HepG2 (cell line): ENCODE measurements at regions not wholly inside any gene's neighbourhood (a gene's known extent, or its start where the extent isn't known, plus 50 kb on each side); places are given as distances from the start of the nearest gene placed in this dataset.

ENCODE experiments used
- ATAC-seq: fragments of 200-7000 bp; cut with Tn5 transposase; 3 replicates; pipeline ENCODE4 v1.9.1; 2020; ENCODE audit warnings: mild to moderate bottlenecking, moderate library complexity
- BruUV-seq: library from RNA; stranded (reverse); fragments of 400-500 nt; replicated peaks from 2 replicates; lab custom pipeline; 2021; lab: Mats Ljungman, UMichigan
- CTCF ChIA-PET: fragments of 300-600 bp; formaldehyde crosslinking; extraction: SDS; loops from one replicate; lab custom pipeline; 2021; ENCODE audit warnings: low total read pairs, inconsistent platforms, low intra/inter-chr PET ratio; lab: Yijun Ruan, JAX
- POLR2A ChIA-PET: fragments of 350-600 bp; sonication (Branson Sonifier 250); formaldehyde crosslinking; loops from one replicate; lab custom pipeline; 2020; ENCODE audit warnings: antibody characterized with exemption, inconsistent platforms; lab: Yijun Ruan, JAX
- DNase-seq: peaks from one replicate; pipeline ENCODE4 v3.0.0-alpha.2; 2015; ENCODE audit warnings: low spot score
- FAIRE-seq: peaks from 3 replicates; lab custom pipeline; 2011; peaks lifted over from hg19 to GRCh38; lab: Jason Lieb, UNC
- H2AFZ ChIP-seq: one replicate; pipeline ENCODE4 v1.6.1; 2011; ENCODE audit warnings: low read length, inconsistent platforms
- H3K27ac ChIP-seq: fragments of 300-600 bp; 3 replicates; pipeline ENCODE4 v1.8.0; 2011; ENCODE audit warnings: mixed run types, mild to moderate bottlenecking, mixed read lengths, low read length, inconsistent platforms; ENCODE audit not compliant: insufficient read depth; ENCODE audit errors: extremely low read length
- H3K27me3 ChIP-seq, 2 experiments: fragments of 200-600 bp in 1 of 2; 2 replicates in 1 of 2; 3 replicates in 1 of 2; pipeline versions ENCODE4 v1.6.0 to v1.8.0; 2011; ENCODE audit warnings: low read length in 2 of 2, mild to moderate bottlenecking in 2 of 2, moderate library complexity in 2 of 2, inconsistent platforms in 1 of 2; ENCODE audit not compliant: insufficient read depth in 2 of 2, control insufficient read depth in 1 of 2
- H3K36me3 ChIP-seq, 2 experiments: fragments of 200-600 bp in 1 of 2; replicated peaks in 1 of 2; 2 replicates in 1 of 2; 3 replicates in 1 of 2; pipeline versions ENCODE4 v1.5.1 to v1.8.0; 2011; ENCODE audit warnings: low read length in 2 of 2, inconsistent platforms in 1 of 2; ENCODE audit not compliant: insufficient read depth in 2 of 2, control insufficient read depth in 1 of 2
- H3K4me1 ChIP-seq: 2 replicates; pipeline ENCODE4 v1.5.1; 2012; ENCODE audit warnings: low read length, inconsistent platforms; ENCODE audit not compliant: insufficient read depth
- H3K4me2 ChIP-seq: 2 replicates; pipeline ENCODE4 v1.6.0; 2011; ENCODE audit warnings: low read depth, low read length, inconsistent platforms
- H3K4me3 ChIP-seq, 3 experiments: fragments of 200-600 bp in 1 of 3; sonication (generic), shearing (Covaris generic) in 1 of 3; replicated peaks in 1 of 3; 2 replicates each; pipeline ENCODE4 v1.5.1; 2011 to 2016; ENCODE audit warnings: low read length in 3 of 3, inconsistent platforms in 2 of 3, low read depth in 2 of 3, mild to moderate bottlenecking in 2 of 3, control low read depth in 1 of 3, mixed read lengths in 1 of 3; ENCODE audit not compliant: insufficient read depth in 1 of 3
- H3K79me2 ChIP-seq: one replicate; pipeline ENCODE4 v1.6.1; 2011; ENCODE audit warnings: low read length, inconsistent platforms; ENCODE audit not compliant: insufficient read depth
- H3K9ac ChIP-seq: 2 replicates; pipeline ENCODE4 v1.6.0; 2011; ENCODE audit warnings: mild to moderate bottlenecking, low read depth, low read length, inconsistent platforms; ENCODE audit not compliant: insufficient read depth
- H3K9me3 ChIP-seq: 2 replicates; pipeline ENCODE4 v1.5.1; 2012; ENCODE audit warnings: mild to moderate bottlenecking, low read length
- H4K20me1 ChIP-seq: 2 replicates; pipeline ENCODE4 v1.6.0; 2011; ENCODE audit warnings: inconsistent platforms, mild to moderate bottlenecking, low read length, moderate library complexity; ENCODE audit not compliant: insufficient read depth
- ARID3A ChIP-seq: IDR thresholded peaks from 2 replicates; pipeline ENCODE4 v1.6.1; 2012; ENCODE audit warnings: low read depth, low read length, improper control_type of control experiment
- ATF7 ChIP-seq, 2 experiments: fragments of 450-650 bp in 1 of 2; sonication (generic) in 1 of 2; formaldehyde crosslinking in 1 of 2; IDR thresholded peaks; 2 replicates each; pipeline versions ENCODE4 v1.4.0 to v1.6.1; 2016 to 2020; ENCODE audit warnings: antibody characterized with exemption in 1 of 2, mild to moderate bottlenecking in 1 of 2, missing genetic modification reagents in 1 of 2
- CTCF ChIP-seq: sonication (generic); formaldehyde crosslinking; IDR thresholded peaks from 2 replicates; pipeline ENCODE4 v1.5.0; 2020; ENCODE audit warnings: mild to moderate bottlenecking, missing genetic modification reagents, moderate library complexity
- GATAD1 ChIP-seq: IDR thresholded peaks from 2 replicates; pipeline ENCODE4 v1.6.1; 2016; ENCODE audit warnings: missing genetic modification reagents, missing compliant biosample characterization
- JUN ChIP-seq: sonication (generic); formaldehyde crosslinking; IDR thresholded peaks from 2 replicates; pipeline ENCODE4 v1.4.0; 2020; ENCODE audit warnings: mild to moderate bottlenecking, missing genetic modification reagents
- KMT2A ChIP-seq: sonication (generic); formaldehyde crosslinking; IDR thresholded peaks from 2 replicates; pipeline ENCODE4 v1.4.0; 2020; ENCODE audit warnings: missing genetic modification reagents
- RFX1 ChIP-seq: fragments of 450-650 bp; IDR thresholded peaks from 2 replicates; pipeline ENCODE4 v1.6.1; 2017
- SMC3 ChIP-seq: IDR thresholded peaks from 2 replicates; pipeline ENCODE4 v1.6.1; 2011; ENCODE audit warnings: low read length, improper control_type of control experiment
- SYNCRIP ChIP-seq: fragments of 200-400 bp; formaldehyde crosslinking; IDR thresholded peaks from 2 replicates; pipeline ENCODE4 v1.6.1; 2018; ENCODE audit warnings: mild to moderate bottlenecking, low read depth, low read length; ENCODE audit not compliant: insufficient read depth
- THAP8 ChIP-seq: sonication (generic); formaldehyde crosslinking; IDR thresholded peaks from 2 replicates; pipeline ENCODE4 v1.5.1; 2020; ENCODE audit warnings: missing genetic modification reagents, mild to moderate bottlenecking, borderline replicate concordance
- TP53 ChIP-seq: sonication (generic); formaldehyde crosslinking; conservative IDR thresholded peaks from 2 replicates; pipeline ENCODE4 v1.4.0; 2020; ENCODE audit warnings: missing genetic modification reagents
- ZHX1 ChIP-seq: sonication (generic); formaldehyde crosslinking; IDR thresholded peaks from 2 replicates; pipeline ENCODE4 v1.8.1; 2022; ENCODE audit warnings: low read depth, mild to moderate bottlenecking, missing genetic modification reagents
- ZNF362 ChIP-seq: sonication (generic); formaldehyde crosslinking; IDR thresholded peaks from 2 replicates; pipeline ENCODE4 v1.4.0; 2020; ENCODE audit warnings: missing genetic modification reagents, mild to moderate bottlenecking, borderline replicate concordance
- ZNF546 ChIP-seq: sonication (generic); formaldehyde crosslinking; conservative IDR thresholded peaks from 2 replicates; pipeline ENCODE4 v1.8.1; 2023; ENCODE audit warnings: mild to moderate bottlenecking, missing genetic modification reagents
- WGBS: methylation state at CpG from one replicate; pipeline ENCODE4 v1.1.6; 2017; ENCODE audit warnings: low lambda C conversion rate; 5-methylcytosine and 5-hydroxymethylcytosine counted together
- in situ Hi-C: cut with HindIII; loops from 2 replicates; pipeline ENCODE4 v1.10.0; 2017; ENCODE audit warnings: low pct_unique_long_range_greater_than_20kb; ENCODE audit not compliant: extremely low pct_ligation_motif_present
- intact Hi-C: fragments of 100-400 bp; cut with micrococcal nuclease; formaldehyde crosslinking; loops from one replicate; pipeline ENCODE4 v1.10.0; 2022; ENCODE audit not compliant: unreplicated experiment

- no peaks in the 10 kb centered on the region; the same call in 1 of the 2 replicates for H3K9me3 ChIP-seq
- peak; percentile 1 for DNase-seq
- peak; percentile 49 for FAIRE-seq
- intact Hi-C loops: no loop called here
- in situ Hi-C loops: no loop called here
- no peak overlapping the region for H3K4me3 ChIP-seq
- POLR2A ChIA-PET: no interaction called here
- 26% methylated on average over 8 of the region's 8 CpGs for WGBS
- no TSS peak for BruUV-seq
- no peaks in the 10 kb centered on the region for H4K20me1 ChIP-seq
- no peaks in the 10 kb centered on the region for H3K36me3 ChIP-seq
- H2AFZ ChIP-seq: no peak overlapping the region
- ATAC-seq: no peak
- CTCF ChIA-PET: interaction anchor here (1.6 kb wide), 1 partner anchor 795 kb away, joined by 4 read pairs; no protein-coding TSS in a partner anchor
- H3K9ac ChIP-seq: no peak overlapping the region
- H3K4me2 ChIP-seq: no peak overlapping the region
- no peaks in the 10 kb centered on the region for H3K79me2 ChIP-seq
- H3K27ac ChIP-seq: no peak overlapping the region
- no peaks in the 10 kb centered on the region for H3K4me1 ChIP-seq
- H3K27me3 ChIP-seq: no peaks in the 10 kb centered on the region
- TF ChIP-seq THAP8 (CRISPR knock-in tag) (no peak), ATF7 (IDR thresholded peaks at IDR 0.05) (peak; percentile 58; the same call in 1 of the 2 replicates), ATF7 (CRISPR knock-in tag; IDR thresholded peaks at IDR 0.05) (no peak), SYNCRIP (no peak), ZHX1 (CRISPR knock-in tag) (no peak), CTCF (CRISPR knock-in tag) (peak; percentile 52), ZNF546 (CRISPR knock-in tag) (no peak), TP53 (CRISPR knock-in tag) (no peak), KMT2A (CRISPR knock-in tag) (no peak), JUN (CRISPR knock-in tag) (no peak), ARID3A (no peak), RFX1 (no peak), ZNF362 (CRISPR knock-in tag) (no peak), GATAD1 (CRISPR knock-in tag) (no peak), SMC3 (peak; percentile 5; the same call in 1 of the 2 replicates)
Observed at GRCh38 chrX:102067966-102068723, 57.3 kb upstream of the TCEAL2 start.
